ENCODE measurements at regions not wholly inside any gene's neighbourhood (a gene's known extent, or its start where the extent isn't known, plus 50 kb on each side); places are given as distances from the start of the nearest gene placed in this dataset.
A peak's percentile ranks its signal among the peaks of the same experiment; 100 is the strongest.

DNA sequence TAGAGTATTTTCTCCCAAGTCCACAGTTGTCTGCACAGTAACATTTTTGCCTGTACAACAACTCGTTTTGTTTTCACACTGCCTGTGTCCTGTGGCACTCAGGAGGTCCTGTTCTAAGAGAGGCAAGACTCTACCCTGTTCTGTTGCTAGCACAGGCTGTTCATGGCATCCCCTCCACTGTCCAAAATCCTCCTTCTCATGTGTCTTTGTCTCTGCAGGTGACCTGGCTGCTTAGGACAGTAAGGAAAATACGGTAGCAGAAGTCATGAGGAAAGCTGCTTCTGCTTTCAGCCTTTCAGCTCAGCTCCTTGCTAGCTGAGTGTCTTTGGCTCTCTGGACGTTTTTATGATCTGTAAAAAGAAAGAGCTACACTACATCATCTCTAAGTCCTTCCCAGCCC lies 205.9 kb downstream of the C1D start:
- DNase-seq (ENCODE audit: low read depth), result no peak

DNA sequence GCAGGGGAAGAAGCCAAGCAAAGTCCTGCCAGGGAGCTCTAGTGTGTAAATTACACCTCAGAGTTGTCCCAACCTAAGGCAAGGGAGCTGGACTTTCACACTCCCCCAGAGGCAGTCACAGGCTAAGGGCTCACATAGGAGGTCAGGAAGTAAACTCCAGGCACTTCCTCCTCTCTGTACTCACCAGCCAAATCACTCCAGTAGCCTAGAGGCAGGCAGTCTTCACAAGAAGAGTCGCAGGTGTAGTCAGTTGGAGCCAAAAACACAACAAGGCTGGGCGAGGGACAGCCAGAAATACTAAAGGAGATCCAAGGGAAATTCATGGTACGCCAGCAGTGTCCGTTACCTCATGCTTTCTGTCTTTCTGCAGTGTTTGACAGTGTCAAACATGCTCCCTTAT lies 205.0 kb downstream of the C1D start:
- DNase-seq (ENCODE audit: low read depth), result no peak

DNA sequence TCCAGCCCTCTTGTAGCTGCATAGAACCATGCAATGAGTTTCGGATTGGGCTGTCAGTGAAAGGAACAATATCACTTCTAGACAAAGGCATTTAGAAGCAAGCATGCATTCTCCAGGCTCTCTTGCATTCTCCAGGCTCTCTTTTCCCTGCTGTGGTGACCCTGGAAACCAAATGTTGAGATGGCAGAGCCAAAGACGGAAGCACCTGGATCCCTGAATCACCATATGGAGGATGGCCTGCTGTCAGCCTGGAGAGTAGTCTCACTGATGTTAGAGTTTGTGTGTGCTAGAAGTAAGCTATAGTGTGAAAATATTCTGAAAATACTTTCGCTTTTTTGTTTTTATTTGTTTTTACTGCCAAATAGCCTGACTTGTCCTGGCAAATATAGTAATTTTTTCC lies 203.9 kb downstream of the C1D start:
- no peak for DNase-seq (ENCODE audit: low read depth)

DNA sequence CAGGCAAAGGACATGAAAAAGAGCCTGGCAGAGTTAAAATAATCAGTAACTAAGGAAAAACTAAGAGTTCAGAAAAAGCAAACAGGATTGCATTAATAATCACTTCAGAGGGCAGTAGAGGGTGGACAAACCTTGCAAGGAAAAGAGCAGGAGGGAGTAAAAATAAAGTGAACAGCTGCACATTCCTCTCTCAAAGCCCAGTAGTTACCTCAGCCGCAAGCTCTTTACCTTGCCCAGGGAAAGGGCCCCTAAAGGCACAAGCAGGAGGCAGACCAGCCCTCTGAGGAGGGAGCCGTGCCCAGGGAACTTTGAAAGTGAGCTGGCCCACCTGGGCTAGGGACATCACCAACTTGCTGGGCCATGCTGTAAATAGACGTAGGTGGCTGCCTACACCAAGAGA lies 196.9 kb downstream of the C1D start:
- no peak for DNase-seq (ENCODE audit: low read depth)

DNA sequence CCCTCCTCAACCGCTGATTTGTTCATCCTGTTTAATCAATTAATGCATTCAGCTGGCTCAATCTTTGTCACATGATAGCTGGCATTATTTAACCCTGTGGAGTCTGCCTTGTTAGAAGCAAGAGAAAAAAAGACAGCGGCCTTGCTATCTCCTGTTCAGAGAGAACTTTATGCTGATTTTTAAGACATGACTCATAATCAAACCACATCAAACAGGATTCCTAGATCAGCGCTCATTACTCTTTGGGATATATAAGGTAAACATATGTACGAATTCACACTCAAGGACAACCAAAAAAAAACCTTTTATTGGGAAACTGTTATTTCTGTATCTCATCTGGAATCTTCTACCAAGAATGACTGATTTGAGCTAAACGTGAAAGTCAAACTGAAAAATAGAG lies 195.1 kb downstream of the C1D start:
- DNase-seq (ENCODE audit: low read depth), result peak; percentile 82

DNA sequence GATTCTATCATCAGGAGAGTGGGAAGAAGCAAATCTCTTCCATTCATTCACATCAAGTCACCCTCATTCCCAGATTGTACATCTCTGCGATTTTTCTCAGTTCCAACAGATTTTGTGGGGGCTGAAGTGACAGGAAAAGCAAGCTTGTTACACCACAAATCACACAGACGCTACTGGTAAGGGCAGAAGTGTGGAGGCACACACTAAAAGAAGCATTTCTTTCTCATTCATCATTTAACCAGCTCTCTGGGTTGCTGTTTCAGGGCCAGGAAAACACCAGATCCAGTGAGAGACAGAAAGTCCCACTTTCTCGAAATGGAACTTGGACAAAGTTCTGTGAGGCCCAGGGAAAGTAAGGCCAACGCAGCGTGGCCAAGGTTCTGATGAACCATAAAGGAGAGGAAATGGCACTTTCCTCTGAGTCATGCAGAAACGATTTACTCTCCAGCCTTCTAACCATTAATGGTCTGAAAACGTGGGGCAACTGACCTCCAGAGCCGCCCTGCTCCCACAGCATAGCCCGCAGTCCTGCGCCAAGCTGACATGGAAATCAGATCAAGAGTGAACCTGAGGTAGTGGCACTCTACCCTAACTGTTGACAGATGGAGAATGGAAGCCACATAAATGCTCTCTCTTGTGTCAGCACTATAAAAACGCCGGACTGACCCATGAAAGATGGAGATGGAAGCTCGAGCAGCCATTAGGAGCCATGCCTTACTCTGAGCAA lies 191.0 kb downstream of the C1D start:
- peak; percentile 96 for DNase-seq (ENCODE audit: low read depth)

DNA sequence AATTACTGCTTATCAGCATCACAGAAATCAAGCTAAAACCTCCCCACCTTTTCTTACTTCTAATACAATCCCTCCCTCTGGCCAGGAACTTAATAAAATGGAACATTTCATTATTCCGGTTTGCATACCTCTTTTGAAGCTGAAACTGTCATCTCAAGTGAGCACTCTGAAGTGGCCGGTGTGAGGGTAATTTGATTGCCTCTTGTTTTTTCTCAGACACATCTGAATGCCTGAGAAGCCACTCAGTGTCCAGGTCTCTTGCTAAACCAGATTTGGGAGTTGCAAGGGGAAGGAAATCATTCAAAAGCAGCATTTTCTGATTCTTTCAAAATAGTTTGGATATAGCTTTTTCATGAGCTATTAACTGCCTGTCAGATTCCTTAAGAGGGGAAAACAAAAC lies 190.3 kb downstream of the C1D start:
- DNase-seq (ENCODE audit: low read depth), result peak; percentile 12

DNA sequence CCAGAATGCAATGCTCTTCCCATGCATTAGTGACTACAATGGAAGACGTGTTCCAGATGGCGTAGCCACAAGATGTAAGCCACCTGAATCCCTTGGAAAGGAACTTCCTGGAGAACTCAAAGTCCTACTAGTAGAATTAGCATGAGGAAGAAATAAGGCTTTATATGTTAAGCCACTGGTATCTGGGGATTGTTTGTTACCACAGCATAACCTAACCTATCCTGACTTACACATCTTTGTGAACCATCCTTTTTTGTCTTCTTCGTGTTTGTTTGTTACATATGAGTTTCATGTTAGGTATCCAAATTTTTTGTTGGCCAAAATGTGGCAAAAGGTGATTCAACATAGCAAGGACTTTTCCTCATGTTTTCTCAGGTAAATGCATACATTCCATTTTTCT lies 188.9 kb downstream of the C1D start:
- no peak for DNase-seq (ENCODE audit: low read depth)

DNA sequence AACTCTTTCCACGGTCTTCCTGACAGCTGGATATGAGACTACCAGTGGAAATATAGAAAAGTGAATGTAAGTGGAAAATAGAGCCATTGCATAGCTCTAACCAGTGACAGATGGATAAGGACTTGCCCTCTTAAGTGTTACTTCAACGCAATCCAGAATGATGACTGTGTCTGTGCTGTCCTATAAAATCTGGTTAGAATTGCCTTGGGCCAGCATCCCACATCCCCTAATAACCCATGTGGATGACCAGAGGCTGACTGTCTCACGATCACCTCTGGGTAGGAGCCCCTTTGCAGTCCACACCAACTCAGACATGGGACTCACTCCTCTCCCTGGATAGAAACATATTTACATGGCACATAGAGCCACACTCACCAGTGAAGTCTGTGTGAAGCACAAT lies 186.6 kb downstream of the C1D start:
- peak; percentile 46 for DNase-seq (ENCODE audit: low read depth)

DNA sequence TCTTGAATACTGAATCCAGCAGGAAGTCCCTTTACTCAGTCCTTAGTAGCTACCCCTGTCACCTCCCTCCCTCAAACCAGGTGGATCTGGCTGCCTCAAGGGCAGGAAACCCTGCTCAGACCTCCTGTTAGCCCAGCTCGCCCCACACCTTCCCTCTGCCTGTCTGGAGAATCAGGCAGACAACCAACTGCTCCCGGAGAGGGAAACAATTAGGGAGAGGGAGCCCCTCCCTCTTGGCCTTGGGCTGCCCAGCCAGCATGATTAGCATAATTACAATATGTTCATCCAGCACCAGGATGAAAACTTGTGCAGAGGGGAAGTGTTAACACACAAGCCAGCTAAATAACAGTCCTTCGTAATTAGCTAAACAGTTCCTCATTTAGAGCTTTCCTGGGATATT lies 185.5 kb downstream of the C1D start:
- no peak for DNase-seq (ENCODE audit: low read depth)

DNA sequence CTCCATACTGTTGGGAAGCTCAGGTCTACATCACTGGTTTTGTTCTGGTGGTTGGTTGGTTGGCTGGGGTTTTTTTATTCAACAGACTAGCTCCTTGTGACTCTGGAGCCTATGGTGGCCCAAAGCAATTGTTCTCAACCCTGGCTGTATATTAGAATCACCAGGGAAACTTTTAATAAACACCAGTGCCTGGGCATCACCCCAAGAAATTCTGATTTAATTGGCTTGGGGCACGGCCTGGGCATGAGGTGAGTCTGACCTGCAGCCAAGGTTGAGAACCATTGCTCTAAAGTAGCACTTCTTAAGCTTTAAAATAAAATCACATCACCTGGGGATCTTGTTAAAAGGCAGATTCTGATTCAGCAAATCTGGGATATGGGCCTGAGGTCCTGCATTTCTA lies 184.1 kb downstream of the C1D start:
- no peak for DNase-seq (ENCODE audit: low read depth)

DNA sequence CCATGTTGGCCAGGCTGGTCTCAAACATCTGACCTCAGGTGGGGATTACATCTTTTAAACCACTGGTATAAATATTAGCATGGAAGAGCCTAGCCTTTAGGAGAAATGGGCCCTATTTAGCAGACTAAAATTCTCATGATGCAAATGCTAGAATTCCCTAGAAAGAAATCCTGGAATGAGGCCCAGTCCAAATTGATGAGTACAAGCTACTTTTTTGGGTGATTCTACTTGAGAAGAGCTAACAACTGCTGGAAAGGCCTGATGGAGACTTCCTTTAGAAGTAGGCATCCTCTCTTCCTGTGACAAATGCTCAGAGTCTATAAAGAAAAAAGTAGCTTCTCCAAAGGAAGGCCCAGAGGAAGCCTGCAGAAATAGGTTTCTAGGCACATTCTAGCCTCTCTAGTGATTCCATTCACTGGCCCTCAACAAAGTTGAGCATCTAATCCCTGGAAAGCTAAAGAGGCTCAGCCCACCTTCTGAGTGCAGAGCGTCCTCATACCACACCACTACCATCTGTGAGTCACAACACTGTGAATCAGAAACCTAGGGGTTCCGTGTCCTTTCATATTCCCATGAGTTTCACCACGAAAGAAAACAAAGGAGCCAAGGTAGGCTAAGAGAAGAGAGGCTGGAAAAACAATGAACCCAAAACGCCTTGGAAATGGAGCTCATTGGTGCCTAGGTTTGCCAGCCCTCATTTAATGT lies 183.1 kb downstream of the C1D start:
- DNase-seq (ENCODE audit: low read depth), result peak; percentile 89

DNA sequence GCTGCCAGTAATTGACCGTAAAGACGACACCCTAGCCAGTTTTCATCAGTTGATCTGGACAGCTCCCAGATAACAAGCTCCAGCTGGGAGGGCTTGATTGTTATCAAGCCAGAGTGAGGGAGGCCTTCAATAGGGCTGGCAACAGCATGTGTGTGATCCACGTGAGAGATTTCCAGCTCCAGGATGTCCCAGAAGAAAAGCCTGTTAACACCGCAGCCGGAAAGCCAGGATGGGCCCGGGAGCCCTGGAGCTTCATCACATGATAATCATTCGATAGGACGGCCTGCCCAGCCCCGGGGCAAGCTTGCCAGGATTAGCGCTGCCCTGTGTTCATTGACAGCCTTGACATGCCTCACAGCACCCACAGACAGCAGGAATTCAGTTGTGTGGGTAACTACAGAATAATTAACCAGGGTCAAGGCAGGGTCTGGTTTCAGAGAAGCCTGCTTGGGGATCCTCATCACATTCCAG lies 182.5 kb downstream of the C1D start:
- DNase-seq (ENCODE audit: low read depth), result peak; percentile 78

DNA sequence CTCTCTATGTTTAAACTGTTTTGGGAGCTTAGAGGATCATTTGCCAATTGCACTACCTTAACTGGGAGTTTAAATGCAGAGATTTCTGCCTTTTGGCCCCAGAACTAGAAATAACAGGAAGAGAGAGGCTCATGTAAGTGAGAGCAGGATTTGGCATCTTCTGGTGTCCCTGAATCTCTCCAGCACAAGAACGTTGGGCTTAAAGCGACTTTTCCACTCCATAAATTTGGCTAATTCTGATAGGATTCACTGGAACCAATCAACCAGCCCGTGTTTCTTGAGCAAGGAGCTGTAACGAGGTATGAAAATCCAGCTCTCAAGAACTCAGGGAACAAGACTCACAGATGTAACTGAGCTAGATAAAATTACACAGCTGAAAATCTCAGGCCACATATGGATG lies 181.0 kb downstream of the C1D start:
- DNase-seq (ENCODE audit: low read depth), result no peak

DNA sequence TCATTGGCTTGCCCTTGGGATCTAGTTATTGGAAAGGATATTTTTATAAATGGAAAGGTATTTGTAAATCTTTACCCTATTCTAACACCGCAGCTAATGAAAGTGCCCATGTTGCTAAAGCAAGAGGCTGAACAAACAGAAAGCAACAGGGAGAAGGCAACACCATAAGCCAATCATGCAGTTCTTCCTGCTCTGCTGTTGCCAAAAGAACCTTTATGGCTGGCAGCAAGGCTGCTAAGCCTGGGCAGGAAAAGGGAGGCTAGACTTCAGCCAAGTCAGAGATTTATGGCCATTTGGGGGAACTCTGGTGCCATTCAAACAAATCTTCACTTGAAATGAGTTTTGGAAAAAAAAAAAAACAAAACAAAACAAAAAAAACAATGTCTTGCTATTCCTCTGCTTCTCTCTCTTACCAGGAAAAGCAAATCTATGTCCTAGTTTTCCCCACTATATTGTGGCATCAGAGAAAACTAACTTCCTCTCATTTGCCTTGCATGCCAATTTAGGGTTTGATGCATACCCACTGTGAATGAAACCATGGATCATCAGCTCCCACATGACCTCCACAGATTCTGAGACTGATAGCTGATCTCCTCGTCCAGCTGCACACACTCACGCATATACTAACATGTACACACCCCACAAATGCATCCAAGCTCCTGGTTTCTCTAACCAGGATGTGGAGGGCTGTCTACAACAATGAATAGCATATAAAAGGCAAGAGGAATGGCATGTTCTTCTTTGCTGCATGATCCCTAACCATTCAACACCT lies 179.3 kb downstream of the C1D start:
- DNase-seq (ENCODE audit: low read depth), result no peak

DNA sequence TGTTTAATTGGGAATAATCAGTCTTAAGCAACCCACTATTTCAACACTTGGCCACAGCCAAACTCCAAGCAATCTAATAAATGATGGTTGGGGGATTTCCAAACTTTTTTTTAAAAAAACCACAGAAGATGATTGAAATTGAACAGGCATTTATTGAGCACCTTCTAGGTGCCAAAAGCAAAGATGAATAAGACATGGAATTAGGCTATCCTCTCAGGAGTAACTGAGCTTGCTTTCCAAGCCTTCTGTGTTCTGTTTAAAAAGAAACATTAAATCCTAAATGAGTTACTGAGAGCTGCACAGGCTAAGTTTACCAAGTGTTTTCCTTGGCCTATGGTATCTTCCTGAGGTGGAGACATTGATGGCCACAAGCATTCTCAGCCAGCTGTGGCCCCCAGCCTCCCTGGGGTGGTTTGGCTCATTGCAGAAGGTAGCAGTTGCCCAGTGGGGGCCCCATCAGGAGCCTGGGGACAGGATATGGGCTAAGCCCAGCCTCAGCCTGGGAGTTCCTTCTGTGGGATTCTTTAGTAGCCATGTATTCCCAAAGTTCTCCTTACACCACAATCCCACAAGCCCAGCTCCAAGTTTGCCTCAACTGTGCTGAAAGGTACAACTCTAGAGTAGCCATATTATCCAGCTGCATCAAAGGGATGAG lies 174.3 kb downstream of the C1D start:
- DNase-seq (ENCODE audit: low read depth), result no peak

DNA sequence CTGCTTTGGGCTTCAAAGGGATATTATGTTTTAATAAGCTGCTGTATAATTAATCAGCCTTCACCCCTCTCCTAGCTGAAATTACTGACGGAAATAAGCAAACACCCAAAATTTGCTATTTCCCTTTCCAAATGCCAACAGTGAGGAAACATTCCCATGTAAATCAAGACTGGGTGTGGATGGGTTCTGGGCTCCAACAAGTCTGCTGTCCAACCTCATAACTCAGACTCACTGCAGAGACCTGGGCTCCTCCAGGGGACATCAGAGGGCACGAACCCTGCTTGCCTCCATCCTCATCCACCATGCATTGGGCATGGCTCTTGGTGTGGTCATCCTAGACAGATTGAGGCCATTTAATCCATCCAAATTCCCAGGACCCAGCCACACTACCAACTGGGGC lies 173.7 kb downstream of the C1D start:
- no peak for DNase-seq (ENCODE audit: low read depth)

DNA sequence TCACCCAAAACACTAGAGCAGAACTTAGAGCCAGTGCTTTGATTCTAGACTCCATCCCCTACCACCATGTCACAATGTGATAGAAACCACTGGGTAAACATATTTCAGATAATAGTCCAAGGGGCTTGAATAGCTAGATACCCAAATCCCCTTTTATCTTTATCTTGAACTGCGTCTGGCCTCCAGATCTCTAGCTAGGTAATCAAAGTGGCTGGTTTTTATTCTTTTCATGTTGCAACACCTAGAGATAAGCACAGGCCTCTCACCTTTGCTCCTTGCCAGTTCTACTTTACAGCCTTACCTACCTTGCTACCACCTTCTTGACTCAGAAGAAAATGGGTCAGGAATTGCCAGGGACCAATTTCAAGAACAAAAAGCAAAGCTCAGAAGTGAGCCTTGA lies 171.2 kb downstream of the C1D start:
- no peak for DNase-seq (ENCODE audit: low read depth)

DNA sequence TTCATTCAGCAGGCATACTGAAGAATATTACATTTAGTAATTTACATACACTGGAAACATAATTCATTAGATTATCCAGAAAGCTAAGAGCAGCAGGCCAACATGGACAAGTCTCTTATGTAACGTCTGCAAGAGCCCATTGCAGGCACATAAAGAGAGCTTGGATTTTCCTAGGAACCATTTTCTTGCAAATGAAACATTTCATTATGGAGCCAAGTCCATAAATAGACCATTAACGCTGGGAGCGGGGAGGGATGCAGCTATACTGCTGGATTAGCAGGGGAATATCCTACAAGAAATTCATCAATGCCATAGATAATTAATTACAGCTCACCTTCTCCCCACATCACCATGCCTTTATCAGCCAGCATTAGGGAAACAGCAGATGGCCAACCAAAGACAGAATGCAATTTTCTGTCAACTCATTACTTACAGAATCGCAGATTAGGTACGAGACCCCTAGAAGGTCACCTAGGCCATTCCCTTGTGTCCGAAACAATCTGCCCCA lies 170.4 kb downstream of the C1D start:
- no peak for DNase-seq (ENCODE audit: low read depth)

DNA sequence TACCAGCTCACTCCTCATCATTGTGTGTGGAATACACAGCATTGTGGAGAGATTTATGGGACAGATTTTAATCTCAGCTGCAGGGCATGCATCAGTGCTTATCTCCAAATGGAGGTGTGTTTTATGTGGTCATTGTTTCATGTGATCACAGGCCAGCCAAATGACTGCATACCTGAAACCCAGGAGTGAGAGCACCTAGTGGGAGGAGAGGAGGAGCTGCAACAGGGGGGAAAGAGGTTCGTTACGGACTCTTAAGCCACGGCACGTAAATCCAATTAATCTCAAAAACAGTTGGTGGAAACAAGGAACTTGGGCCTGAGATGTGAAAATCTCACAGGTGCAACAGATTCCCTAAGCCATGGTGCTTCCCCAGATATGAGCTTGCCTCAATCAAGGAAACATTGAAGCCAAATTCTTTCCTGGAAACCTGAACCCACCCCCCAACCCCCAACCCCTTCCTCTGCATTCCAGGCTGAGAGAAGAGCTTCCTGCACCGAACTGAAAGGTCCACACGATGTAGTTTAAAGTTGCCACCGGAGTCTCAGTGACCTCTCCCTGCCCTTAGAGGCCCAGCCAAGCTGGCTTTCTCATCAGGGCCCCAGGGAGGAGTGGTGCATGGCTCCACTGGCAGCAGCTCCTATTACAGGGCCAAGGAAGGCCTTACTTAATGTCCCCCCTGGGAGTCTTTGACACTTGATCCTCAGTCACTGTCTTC lies 167.4 kb downstream of the C1D start:
- DNase-seq (ENCODE audit: low read depth), result no peak

DNA sequence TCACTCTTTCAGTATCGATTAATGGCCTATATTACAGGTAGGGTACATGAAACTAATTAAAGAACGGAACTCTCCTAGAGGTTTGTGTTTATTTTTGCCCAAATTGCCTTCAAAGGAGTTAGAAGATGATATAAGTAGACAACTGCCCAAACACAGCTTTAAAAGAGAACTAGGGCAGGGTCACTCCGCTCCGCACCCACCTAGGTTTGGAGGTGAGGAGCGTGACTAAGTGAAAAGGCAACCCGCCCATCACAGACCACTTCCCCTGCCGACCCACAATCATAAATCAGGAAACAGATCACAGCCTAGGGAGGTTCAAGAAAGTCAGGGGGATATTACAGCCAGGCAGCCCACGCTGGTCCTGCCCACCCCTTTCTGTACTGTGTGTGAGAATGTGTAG lies 166.7 kb downstream of the C1D start:
- DNase-seq (ENCODE audit: low read depth), result no peak
